Stimulated activated naive CD8-positive, alpha-beta T cell treated with anti-CD3 and anti-CD28 coated beads, Interleukin-15, amount 100 ng/mL, for 72 hours (primary cell): ENCODE measurements at regions not wholly inside any gene's neighbourhood (a gene's known extent, or its start where the extent isn't known, plus 50 kb on each side); places are given as distances from the start of the nearest gene placed in this dataset.

Experiments
- ATAC-seq: fragments of 150-1000 bp; cut with Tn5 transposase; 2 replicates; pipeline ENCODE4 v1.10.0; 2021; ENCODE audit warnings: mild to moderate bottlenecking, moderate library complexity
- DNase-seq, 2 donors: peaks; one replicate each; pipeline ENCODE4 v3.0.0; 2021 to 2022
- H3K27ac Mint-ChIP-seq, 2 donors: one replicate each; pipeline ENCODE4 v1.8.0; 2022; ENCODE audit warnings: mild to moderate bottlenecking in 2 of 2, mixed read lengths in 2 of 2, moderate library complexity in 2 of 2
- H3K27me3 Mint-ChIP-seq: one replicate; pipeline ENCODE4 v1.8.0; 2022; ENCODE audit warnings: mixed read lengths
- H3K4me1 Mint-ChIP-seq: one replicate; pipeline ENCODE4 v1.8.0; 2022; ENCODE audit warnings: mild to moderate bottlenecking, mixed read lengths
- H3K4me3 Mint-ChIP-seq, 2 donors: one replicate each; pipeline ENCODE4 v1.8.0; 2022; ENCODE audit warnings: mild to moderate bottlenecking in 2 of 2, mixed read lengths in 2 of 2, moderate library complexity in 1 of 2
- H3K9me3 Mint-ChIP-seq, 2 donors: one replicate each; pipeline ENCODE4 v1.8.0; 2022; ENCODE audit warnings: mixed read lengths in 2 of 2

DNA sequence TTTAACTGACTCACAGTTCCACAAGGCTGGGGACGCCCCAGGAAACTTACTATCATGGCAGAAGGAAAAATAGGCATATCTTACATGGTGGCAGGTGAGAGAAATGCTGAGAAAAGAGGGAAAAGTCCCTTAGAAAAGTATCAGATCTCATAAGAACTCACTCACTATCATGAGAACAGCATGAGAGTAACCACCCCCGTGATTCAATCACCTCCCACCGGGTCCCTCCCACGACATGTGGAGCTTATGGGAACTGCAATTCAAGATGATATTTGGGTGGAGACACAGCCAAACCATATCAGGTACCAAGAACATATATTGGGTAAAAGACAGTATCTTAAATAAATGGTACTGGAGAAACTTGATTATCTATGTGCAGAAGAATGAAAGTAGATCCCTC, 100.3 kb upstream of the FAR2 start:
- Mint-ChIP-seq H3K9me3 (peaks cover 0 to 7% of the 10 kb centered on the region in 2 donors), H3K27me3 (peaks cover 13% of the 10 kb centered on the region), H3K4me1 (no peaks in the 10 kb centered on the region), H3K27ac (no peak overlapping the region), H3K4me3 (no peak overlapping the region)
- DNase-seq (no peak), ATAC-seq (no peak)

DNA sequence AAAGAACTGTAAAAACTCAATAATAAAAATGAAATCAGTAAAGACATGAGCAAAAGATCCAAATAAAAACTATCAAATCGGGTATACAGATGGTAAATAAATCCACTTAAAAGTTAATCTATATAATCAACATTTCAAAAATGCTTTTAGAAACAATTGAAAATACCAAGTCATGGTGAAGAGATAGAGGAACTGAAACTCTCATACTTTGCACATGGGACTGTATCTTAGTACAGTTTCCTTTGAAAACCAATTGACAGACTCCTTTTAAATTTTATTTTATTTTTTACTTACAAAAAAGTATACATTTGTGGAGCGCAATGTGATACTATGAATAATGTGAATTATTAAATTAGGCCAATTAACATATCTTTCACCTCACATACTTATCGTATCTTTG, 98.6 kb upstream of the FAR2 start:
- H3K9me3 Mint-ChIP-seq, result peaks cover 0 to 7% of the 10 kb centered on the region in 2 donors
- no peak overlapping the region for H3K4me3 Mint-ChIP-seq
- ATAC-seq (no peak), DNase-seq (no peak)
- no peak overlapping the region for H3K27ac Mint-ChIP-seq
- H3K27me3 Mint-ChIP-seq, result peaks cover 13% of the 10 kb centered on the region
- H3K4me1 Mint-ChIP-seq, result no peaks in the 10 kb centered on the region

DNA sequence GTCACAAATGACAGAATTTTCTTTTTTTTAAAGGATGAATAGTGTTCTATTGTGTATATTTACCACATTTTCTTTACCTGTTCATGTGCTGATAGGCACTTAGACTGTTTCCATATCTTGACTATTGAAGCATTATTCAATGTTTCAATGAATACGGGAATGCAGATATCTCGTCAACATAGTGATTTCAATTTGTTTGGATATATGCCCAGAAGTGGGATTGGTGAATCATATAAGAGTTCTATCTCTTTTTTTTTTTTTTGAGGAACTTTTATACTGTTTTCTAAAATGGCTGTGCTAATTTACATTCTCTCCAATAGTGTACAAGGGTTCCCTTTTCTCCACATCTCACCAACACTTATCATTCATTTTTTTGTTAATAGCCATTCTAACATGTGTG, 97.9 kb upstream of the FAR2 start:
- Mint-ChIP-seq H3K27me3 (peaks cover 13% of the 10 kb centered on the region), H3K4me3 (no peak overlapping the region), H3K4me1 (no peaks in the 10 kb centered on the region), H3K27ac (no peak overlapping the region), H3K9me3 (peaks cover 0 to 7% of the 10 kb centered on the region in 2 donors)
- ATAC-seq, result no peak
- DNase-seq, result no peak

DNA sequence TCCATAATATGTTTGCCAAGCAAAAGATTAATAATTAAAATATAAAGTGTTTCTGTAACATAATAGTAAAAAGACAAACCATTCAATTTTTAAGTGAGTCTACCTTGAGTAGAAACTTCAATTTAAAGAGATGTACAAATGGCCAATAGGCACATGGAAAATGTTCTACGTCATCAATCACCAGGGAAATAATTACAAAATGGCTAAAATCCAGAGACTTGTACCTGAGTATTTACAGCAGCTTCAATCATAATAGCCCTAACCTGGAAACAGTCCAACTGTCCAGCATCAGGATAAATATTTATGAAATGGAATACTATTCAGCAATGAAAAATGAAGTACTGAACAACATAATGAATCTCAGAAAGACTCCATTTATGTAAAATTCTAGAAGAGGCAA, 95.5 kb upstream of the FAR2 start:
- H3K4me3 Mint-ChIP-seq, result no peak overlapping the region
- DNase-seq (no peak), ATAC-seq (no peak)
- no peaks in the 10 kb centered on the region for H3K9me3 Mint-ChIP-seq
- H3K4me1 Mint-ChIP-seq, result no peaks in the 10 kb centered on the region
- H3K27me3 Mint-ChIP-seq, result peaks cover 13% of the 10 kb centered on the region
- no peak overlapping the region for H3K27ac Mint-ChIP-seq

DNA sequence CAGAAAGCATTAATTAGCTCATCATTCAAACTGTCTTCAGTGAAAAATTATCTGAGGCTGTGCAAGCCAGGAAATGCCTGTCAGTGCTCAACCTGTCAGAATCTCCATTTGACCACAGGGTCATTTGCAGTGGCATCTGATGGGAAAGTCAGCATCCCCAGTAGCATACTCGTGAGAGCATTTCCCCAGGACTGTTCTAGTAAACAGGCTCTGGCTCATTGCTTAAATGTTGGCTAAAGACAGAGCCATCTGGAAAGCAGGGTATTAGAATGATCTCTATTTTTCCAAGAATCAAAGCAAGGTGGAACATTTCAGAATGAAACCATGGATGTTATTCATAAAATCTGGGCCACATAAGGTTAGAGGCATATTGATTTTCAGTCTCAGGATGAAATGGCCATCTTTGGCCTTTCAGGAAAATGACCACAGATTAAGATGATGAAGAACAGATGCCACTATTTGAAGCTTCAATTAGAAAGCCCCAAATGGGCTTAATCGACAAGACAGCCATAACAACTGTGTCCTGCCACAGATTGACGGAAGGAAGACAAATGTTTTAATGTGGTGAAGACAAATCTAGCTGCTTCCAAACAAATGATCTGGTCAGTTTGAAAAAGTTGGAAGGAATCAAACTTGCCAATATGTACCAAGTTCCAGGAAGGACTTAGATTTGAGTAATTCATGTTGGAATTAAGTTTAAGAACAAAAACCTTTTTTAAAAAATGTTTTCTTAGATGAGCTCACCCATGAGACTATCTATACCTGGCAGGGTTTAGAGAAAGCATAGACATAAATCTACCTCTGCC, 94.0 kb upstream of the FAR2 start:
- Mint-ChIP-seq H3K4me1 (no peaks in the 10 kb centered on the region), H3K9me3 (no peaks in the 10 kb centered on the region), H3K4me3 (no peak overlapping the region), H3K27ac (no peak overlapping the region), H3K27me3 (peaks cover 13% of the 10 kb centered on the region)
- no peak for ATAC-seq
- no peak for DNase-seq

DNA sequence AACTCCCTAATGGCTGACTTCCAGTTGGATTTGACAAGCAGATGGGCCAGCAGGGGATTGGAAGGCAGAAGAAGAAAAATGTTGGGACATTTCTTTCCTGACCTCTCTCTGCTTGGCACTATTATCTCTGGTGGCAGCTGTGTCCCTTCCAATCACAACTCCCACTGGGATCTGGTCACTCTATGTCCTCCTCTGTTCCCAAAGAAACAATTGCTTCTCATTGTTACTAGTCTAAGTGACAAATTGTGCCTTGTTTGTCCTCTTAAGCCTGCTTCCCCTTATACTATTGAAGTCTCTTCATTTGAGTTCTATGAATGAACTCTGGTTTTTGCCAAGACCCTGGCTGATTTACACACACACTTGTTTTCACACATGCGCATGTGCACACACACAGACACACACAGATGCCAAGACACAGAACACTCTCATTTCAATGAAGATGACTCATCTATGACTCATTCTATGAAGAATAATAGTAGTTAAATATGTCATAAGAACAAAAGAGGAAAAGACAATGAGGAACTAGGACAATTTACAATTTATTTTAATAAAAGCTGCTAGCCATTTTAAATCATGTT, 83.0 kb upstream of the FAR2 start:
- ATAC-seq, result peak; percentile 46
- Mint-ChIP-seq H3K27me3 (peaks cover 22% of the 10 kb centered on the region), H3K27ac (no peak overlapping the region), H3K4me3 (no peak overlapping the region), H3K9me3 (no peaks in the 10 kb centered on the region), H3K4me1 (no peaks in the 10 kb centered on the region)
- DNase-seq, result peak in 1 of 2 donors; percentile 22

DNA sequence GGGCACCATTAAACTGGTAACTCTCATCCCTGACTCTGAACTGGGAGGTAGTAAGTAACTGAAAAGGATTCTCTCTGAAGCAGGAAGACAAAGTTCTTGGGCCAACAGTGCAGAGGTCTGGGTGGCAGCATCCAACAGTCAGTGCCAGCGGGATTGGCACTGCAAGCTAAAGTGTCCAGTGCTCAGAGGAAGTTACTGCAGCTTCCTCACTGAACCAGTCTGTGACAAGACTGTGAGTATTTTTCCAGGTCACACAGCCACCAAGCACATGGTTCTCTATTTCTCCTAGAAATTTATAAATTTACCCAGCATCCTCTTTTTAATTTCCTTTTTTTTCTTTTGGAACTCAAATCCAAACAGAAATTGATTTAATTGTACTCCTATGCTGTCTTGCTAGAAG, 81.6 kb upstream of the FAR2 start:
- no peaks in the 10 kb centered on the region for H3K4me1 Mint-ChIP-seq
- ATAC-seq (no peak), DNase-seq (no peak)
- no peaks in the 10 kb centered on the region for H3K9me3 Mint-ChIP-seq
- no peak overlapping the region for H3K4me3 Mint-ChIP-seq
- peaks cover 22% of the 10 kb centered on the region for H3K27me3 Mint-ChIP-seq
- H3K27ac Mint-ChIP-seq, result no peak overlapping the region

DNA sequence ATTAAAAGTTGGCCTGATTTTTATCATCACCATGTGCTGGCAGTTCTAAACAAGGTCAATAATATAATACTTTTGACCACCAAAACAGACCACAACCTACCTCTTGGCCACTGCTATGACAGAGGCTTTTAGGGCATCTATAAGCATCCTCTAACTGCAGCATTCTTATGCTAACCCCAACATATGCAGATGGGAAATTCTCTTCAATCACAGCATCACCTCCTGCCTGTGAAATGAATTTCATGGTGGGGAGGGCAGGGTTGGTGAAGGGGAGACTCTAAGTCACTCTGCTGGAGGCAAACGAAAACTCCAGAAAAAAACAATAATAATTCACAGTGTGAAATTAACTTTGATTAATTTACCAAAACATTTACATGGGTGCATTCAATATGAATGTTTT, 78.8 kb upstream of the FAR2 start:
- ATAC-seq (no peak), DNase-seq (no peak)
- no peak overlapping the region for H3K27ac Mint-ChIP-seq
- H3K4me3 Mint-ChIP-seq, result no peak overlapping the region
- H3K9me3 Mint-ChIP-seq, result no peaks in the 10 kb centered on the region
- H3K4me1 Mint-ChIP-seq, result no peaks in the 10 kb centered on the region
- peaks cover 36% of the 10 kb centered on the region for H3K27me3 Mint-ChIP-seq

DNA sequence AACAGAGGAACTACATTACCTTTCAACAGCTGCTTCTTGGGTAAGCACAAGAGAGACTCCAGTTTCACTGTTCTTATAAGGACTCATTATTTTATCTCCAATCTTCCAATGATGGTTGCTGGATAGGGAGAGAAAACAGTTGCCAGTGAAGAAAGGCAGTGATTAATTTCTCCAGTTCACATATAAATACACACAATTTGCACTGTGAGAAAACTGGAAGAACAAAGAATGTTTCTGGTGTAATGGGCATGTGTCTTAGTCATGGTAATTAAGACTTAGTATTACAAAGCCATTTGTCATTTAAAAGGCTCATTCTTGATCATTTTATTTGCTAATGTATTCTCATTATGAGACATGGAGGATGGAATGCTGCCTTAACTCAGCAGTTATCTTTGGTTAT, 78.0 kb upstream of the FAR2 start:
- H3K9me3 Mint-ChIP-seq, result no peaks in the 10 kb centered on the region
- H3K27me3 Mint-ChIP-seq, result peaks cover 41% of the 10 kb centered on the region
- DNase-seq (no peak), ATAC-seq (no peak)
- no peak overlapping the region for H3K27ac Mint-ChIP-seq
- no peaks in the 10 kb centered on the region for H3K4me1 Mint-ChIP-seq
- no peak overlapping the region for H3K4me3 Mint-ChIP-seq

DNA sequence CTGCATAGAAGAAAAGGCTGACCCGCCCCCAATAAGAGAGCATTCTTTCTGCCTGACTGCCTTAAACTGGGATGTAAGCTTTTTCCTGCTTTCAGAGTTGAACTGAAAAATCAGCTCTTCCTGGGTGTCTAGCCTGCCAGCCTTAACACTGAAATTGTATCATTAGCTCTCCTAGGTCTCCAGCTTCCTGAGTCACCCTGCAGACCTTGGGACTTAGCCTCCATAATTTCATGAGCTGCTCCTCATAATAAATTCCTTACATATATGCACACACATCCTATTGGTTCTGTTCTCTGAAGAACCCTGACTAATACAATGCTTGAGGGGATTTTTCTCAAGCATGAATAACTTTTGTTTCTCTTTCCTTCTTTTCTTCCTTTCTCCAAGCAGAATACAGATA, 76.4 kb upstream of the FAR2 start:
- Mint-ChIP-seq H3K27ac (no peak overlapping the region), H3K27me3 (peaks cover 38% of the 10 kb centered on the region), H3K4me1 (no peaks in the 10 kb centered on the region), H3K9me3 (no peaks in the 10 kb centered on the region), H3K4me3 (no peak overlapping the region)
- DNase-seq (no peak), ATAC-seq (no peak)

DNA sequence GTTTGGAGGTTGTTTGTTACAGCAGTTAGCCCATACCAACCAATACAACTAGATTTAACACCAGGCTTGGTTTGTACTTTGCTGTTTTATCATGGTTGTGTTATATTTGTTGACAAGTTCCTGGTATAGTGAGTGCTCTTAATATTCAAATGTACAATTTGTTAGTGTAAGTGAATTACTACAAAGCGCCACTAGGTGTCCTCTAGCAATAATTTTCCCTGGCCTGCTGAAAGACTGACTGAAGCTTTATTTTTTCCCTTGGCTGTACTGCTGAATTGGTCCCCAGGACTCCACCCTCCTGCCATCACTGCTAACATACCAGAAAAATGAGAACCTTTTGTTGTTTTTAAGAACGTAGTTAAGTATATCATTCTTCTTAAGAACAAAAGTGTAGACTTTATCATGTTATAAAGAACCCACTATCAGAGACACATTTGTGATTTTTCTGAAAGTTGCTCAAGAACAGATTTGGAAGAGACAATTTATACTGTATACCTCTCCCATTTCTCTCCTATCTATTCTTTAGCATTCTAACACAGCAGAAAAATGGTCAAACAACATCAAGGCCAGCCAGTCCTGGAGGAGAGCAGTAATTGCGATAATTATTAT, 75.3 kb upstream of the FAR2 start:
- H3K27ac Mint-ChIP-seq, result no peak overlapping the region
- DNase-seq, result no peak

DNA sequence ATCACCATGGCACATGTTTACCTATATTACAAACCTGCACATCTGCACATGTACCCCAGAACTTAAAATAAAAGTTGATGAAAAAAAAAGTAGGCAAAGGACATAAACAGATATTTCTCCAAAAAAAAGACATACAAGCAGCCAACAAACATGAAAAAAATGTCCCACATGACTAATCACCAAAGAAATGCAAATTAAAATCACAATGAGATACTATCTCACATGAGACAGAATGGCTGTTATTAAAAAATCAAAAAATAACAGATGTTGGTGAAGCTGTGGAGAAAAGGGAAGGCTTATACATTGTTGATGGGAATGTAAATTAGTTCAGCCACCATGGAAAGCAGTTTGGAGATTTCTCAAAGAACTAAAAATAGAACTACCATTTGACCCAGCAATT, 68.0 kb upstream of the FAR2 start:
- Mint-ChIP-seq H3K27ac (no peak overlapping the region), H3K4me1 (no peaks in the 10 kb centered on the region), H3K27me3 (peaks cover 2% of the 10 kb centered on the region), H3K4me3 (no peak overlapping the region), H3K9me3 (no peaks in the 10 kb centered on the region)
- no peak for DNase-seq
- no peak for ATAC-seq

More for the DNA sequence above, 75.3 kb upstream of the FAR2 start:
- Mint-ChIP-seq H3K27me3 (peaks cover 27% of the 10 kb centered on the region), H3K9me3 (no peaks in the 10 kb centered on the region), H3K4me3 (no peak overlapping the region), H3K4me1 (no peaks in the 10 kb centered on the region)
- peak; percentile 63 for ATAC-seq

DNA sequence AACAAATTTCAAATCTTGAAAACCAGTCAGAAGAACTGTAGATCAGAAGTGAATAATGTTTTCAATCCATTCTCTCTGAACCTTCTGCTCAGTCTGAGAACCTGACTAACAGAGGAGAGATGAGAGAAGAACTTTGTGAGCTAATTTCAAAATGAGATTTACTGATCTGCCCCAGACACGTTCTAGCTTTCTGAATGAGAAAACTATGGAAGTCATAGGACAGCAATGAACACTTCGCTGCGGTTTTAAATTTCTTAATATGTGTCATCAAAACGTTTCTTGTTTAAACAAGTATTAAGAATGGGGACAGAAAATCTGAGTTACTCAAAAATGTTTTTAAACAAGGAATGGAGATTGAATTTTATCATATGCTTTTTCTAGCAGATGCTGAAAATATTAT, 66.6 kb upstream of the FAR2 start:
- no peak overlapping the region for H3K27ac Mint-ChIP-seq
- no peaks in the 10 kb centered on the region for H3K4me1 Mint-ChIP-seq
- H3K27me3 Mint-ChIP-seq, result peaks cover 9% of the 10 kb centered on the region
- H3K9me3 Mint-ChIP-seq, result no peaks in the 10 kb centered on the region
- peak; percentile 37 for ATAC-seq
- H3K4me3 Mint-ChIP-seq, result no peak overlapping the region
- no peak for DNase-seq

DNA sequence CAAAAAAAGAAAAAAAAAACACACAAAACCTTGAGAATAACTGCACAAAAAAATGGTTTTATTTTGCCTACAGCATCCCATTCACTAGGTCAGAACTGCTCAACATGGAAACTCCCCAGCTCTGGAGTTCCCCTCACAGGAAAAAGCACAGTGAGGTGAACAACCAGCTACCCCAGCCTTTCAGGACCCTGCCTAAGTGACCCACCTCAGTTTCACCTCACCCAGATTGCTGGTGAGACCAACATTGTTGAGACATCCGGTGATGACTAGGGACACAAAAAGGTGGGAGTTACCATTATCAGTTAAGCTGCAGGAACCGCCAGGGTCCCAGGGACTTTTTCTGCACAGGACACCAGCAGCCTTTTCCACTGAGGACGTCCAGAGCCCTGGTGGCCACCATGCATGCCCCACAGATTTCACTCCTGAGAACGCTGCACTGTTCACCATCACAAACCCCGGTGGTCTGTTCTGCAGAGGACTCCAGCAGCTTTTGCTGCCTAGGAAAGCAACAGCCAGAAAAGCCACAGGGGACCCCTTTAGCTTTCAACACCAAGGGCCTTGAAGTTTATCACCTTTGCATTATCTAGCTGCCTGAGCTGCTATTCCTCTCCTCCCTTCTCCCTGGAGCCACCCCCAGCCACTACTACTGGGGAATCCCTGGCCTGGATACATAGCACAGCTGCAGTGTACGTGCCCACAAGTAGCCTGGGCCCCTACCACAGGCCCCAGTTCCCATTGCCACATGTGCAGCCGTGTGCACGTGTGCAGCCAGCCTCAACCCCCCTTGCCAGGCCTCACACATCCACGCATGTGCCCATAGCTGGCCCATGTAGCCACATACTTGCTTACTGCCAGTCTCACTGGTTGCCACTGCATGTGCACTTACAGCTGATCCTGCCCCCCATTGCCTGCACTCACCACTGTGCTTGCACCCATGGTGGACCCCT, 62.5 kb upstream of the FAR2 start:
- Mint-ChIP-seq H3K9me3 (no peaks in the 10 kb centered on the region), H3K4me3 (no peak overlapping the region), H3K27me3 (peaks cover 10% of the 10 kb centered on the region), H3K27ac (no peak overlapping the region), H3K4me1 (no peaks in the 10 kb centered on the region)
- DNase-seq, result no peak
- peak; percentile 39 for ATAC-seq

DNA sequence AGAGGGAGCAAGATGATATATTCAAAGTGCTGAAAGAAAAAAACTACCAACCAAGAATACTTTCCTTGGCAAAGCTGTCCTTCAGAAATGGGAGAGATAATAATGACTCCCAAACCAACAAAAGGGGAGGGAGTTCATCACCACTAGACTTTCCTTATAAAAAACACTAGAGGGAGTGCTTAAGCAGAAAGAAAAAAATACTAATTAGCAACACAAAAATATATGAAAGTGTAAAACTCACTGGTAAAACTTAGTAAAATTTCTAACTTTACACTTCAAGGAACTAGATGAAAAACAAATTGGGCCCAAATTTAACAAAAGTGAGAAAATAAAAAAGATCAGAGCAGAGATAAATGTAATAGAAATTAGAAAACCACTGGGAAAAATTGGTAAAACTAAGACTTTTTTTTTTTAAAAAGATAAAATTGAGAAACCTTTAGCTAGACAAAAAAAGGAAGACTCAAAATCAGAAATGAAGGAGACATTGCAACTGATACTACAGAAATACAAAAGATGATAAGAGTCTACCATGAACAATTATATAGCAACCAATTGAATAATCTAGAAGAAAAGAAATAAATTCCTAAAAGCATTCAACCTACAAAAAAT, 60.4 kb upstream of the FAR2 start:
- DNase-seq (no peak), ATAC-seq (no peak)
- Mint-ChIP-seq H3K27ac (no peak overlapping the region), H3K27me3 (peaks cover 10% of the 10 kb centered on the region), H3K4me1 (no peaks in the 10 kb centered on the region), H3K9me3 (no peaks in the 10 kb centered on the region), H3K4me3 (no peak overlapping the region)
